OCI-LY3 (cell line): ENCODE measurements at regions not wholly inside any gene's neighbourhood (a gene's known extent, or its start where the extent isn't known, plus 50 kb on each side); places are given as distances from the start of the nearest gene placed in this dataset.

Experiments used
- H2AFZ ChIP-seq: fragments of 200-600, 300-600 bp; shearing (Covaris generic); 2 replicates; pipeline ENCODE4 v1.6.0; 2014; ENCODE audit warnings: antibody characterized with exemption, low read depth, low read length
- H3K27ac ChIP-seq: fragments of 200-600, 300-600 bp; sonication (generic); 2 replicates; pipeline ENCODE4 v1.5.1; 2014; ENCODE audit warnings: mild to moderate bottlenecking, low read length, moderate library complexity, mixed read lengths
- H3K27me3 ChIP-seq: fragments of 200-600, 300-600 bp; sonication (generic); 2 replicates; pipeline ENCODE4 v1.6.1; 2014; ENCODE audit warnings: low read depth, low read length, mixed read lengths
- H3K36me3 ChIP-seq: fragments of 200-600, 300-600 bp; sonication (generic); replicated peaks from 2 replicates; pipeline ENCODE3; 2014; ENCODE audit warnings: low read depth, low read length, mixed read lengths
- H3K4me1 ChIP-seq: fragments of 300-600, 200-600 bp; sonication (generic); 2 replicates; pipeline ENCODE4 v1.6.1; 2014; ENCODE audit warnings: low read length, mixed read lengths
- H3K4me2 ChIP-seq: fragments of 200-600, 300-600 bp; sonication (generic); 2 replicates; pipeline ENCODE4 v1.6.1; 2014; ENCODE audit warnings: low read length, mixed read lengths
- H3K4me3 ChIP-seq: fragments of 300-600, 200-600 bp; sonication (generic); 2 replicates; pipeline ENCODE4 v1.5.1; 2014; ENCODE audit warnings: antibody characterized with exemption, mild to moderate bottlenecking, low read length, moderate library complexity
- H3K79me2 ChIP-seq: fragments of 300-600, 200-600 bp; shearing (Covaris generic); 2 replicates; pipeline ENCODE4 v1.6.1; 2014; ENCODE audit warnings: mild to moderate bottlenecking, low read length, mixed read lengths
- H3K9ac ChIP-seq: fragments of 300-600, 200-600 bp; shearing (Covaris generic); 2 replicates; pipeline ENCODE4 v1.6.0; 2014; ENCODE audit warnings: mild to moderate bottlenecking, low read length, moderate library complexity
- H3K9me3 ChIP-seq: fragments of 200-600, 300-600 bp; shearing (Covaris generic); 2 replicates; pipeline ENCODE4 v1.6.1; 2014; ENCODE audit warnings: low read length, mixed read lengths; ENCODE audit not compliant: insufficient read depth
- H4K20me1 ChIP-seq: fragments of 200-600, 300-600 bp; sonication (generic); 2 replicates; pipeline ENCODE4 v1.6.1; 2016; ENCODE audit warnings: low read length, mixed read lengths; ENCODE audit not compliant: insufficient read depth
- CTCF ChIP-seq: fragments of 200-600, 300-600 bp; sonication (generic); IDR thresholded peaks from 2 replicates; pipeline ENCODE4 v1.5.1; 2014; ENCODE audit warnings: antibody characterized with exemption, low read length, low read depth
- EZH2phosphoT487 ChIP-seq: fragments of 200-600 bp; shearing (Covaris generic); IDR thresholded peaks from 2 replicates; pipeline ENCODE4 v1.6.1; 2018; ENCODE audit warnings: antibody characterized with exemption, mixed run types, low read depth

- H2AFZ ChIP-seq, result no peak overlapping the region
- H3K9ac ChIP-seq, result no peak overlapping the region
- H3K4me3 ChIP-seq, result no peak overlapping the region
- no peak for TF ChIP-seq EZH2phosphoT487
- TF ChIP-seq CTCF, result no peak
- H3K27ac ChIP-seq, result no peak overlapping the region
- no peaks in the 10 kb centered on the region for H3K27me3 ChIP-seq
- H3K36me3 ChIP-seq, result no peaks in the 10 kb centered on the region
- H3K9me3 ChIP-seq, result no peaks in the 10 kb centered on the region
- no peaks in the 10 kb centered on the region for H4K20me1 ChIP-seq
- no peaks in the 10 kb centered on the region for H3K4me1 ChIP-seq
- H3K79me2 ChIP-seq, result no peaks in the 10 kb centered on the region
- no peak overlapping the region for H3K4me2 ChIP-seq
These were observed 206.6 kb downstream of the ICE1 start for GRCh38 chr5:5628866-5629606.

DNA sequence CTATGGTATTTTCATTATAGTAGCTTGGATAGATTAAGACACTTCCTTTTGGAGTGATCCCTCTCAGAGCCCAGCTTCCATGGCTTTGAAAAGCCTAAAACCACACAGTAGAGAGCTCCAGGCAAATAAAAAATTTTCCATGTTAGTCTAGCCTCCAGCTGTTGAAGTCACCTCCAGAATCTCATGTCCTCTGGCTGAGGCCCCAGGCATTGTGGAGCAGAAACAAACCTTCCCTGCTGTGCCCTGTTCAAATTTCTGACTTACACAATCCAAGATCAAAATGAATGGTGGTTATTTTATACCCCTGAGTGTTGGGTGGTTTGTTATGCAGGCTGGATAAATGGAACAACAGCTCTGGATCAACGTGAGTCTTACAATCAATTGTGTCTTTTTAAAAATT lies 203.9 kb downstream of the ICE1 start:
- no peak overlapping the region for H3K27ac ChIP-seq
- no peak overlapping the region for H2AFZ ChIP-seq
- no peak overlapping the region for H3K4me3 ChIP-seq
- no peaks in the 10 kb centered on the region for H3K9me3 ChIP-seq
- H3K79me2 ChIP-seq, result no peaks in the 10 kb centered on the region
- H3K9ac ChIP-seq, result no peak overlapping the region
- no peaks in the 10 kb centered on the region for H3K4me1 ChIP-seq
- no peaks in the 10 kb centered on the region for H4K20me1 ChIP-seq
- no peak overlapping the region for H3K4me2 ChIP-seq
- TF ChIP-seq EZH2phosphoT487 (no peak), CTCF (no peak)
- no peaks in the 10 kb centered on the region for H3K36me3 ChIP-seq
- no peaks in the 10 kb centered on the region for H3K27me3 ChIP-seq

- TF ChIP-seq EZH2phosphoT487 (no peak), CTCF (no peak)
These were observed 203.0 kb downstream of the ICE1 start for GRCh38 chr5:5625491-5625890.

GRCh38 chr5:5623397-5623796 lies 200.9 kb downstream of the ICE1 start:
- no peak overlapping the region for H3K4me2 ChIP-seq
- no peak overlapping the region for H3K27ac ChIP-seq
- no peak overlapping the region for H3K9ac ChIP-seq

More at GRCh38 chr5:5625491-5625890, 203.0 kb downstream of the ICE1 start:
- Histone ChIP-seq H3K4me2 (no peak overlapping the region), H3K36me3 (no peaks in the 10 kb centered on the region), H3K4me3 (no peak overlapping the region), H3K27me3 (no peaks in the 10 kb centered on the region), H4K20me1 (no peaks in the 10 kb centered on the region), H3K79me2 (no peaks in the 10 kb centered on the region), H3K4me1 (no peaks in the 10 kb centered on the region), H3K9me3 (no peaks in the 10 kb centered on the region), H2AFZ (no peak overlapping the region), H3K9ac (no peak overlapping the region), H3K27ac (no peak overlapping the region)

More at GRCh38 chr5:5623397-5623796, 200.9 kb downstream of the ICE1 start:
- TF ChIP-seq EZH2phosphoT487 (no peak), CTCF (no peak)
- H2AFZ ChIP-seq, result no peak overlapping the region
- no peaks in the 10 kb centered on the region for H3K79me2 ChIP-seq
- H3K4me3 ChIP-seq, result no peak overlapping the region
- no peaks in the 10 kb centered on the region for H4K20me1 ChIP-seq
- H3K9me3 ChIP-seq, result no peaks in the 10 kb centered on the region
- no peaks in the 10 kb centered on the region for H3K27me3 ChIP-seq
- H3K36me3 ChIP-seq, result no peaks in the 10 kb centered on the region
- H3K4me1 ChIP-seq, result no peaks in the 10 kb centered on the region
